Peyer's patch (tissue), 4 donors: ENCODE measurements at regions not wholly inside any gene's neighbourhood (a gene's known extent, or its start where the extent isn't known, plus 50 kb on each side); places are given as distances from the start of the nearest gene placed in this dataset.

Experiments used
- DNase-seq, 3 donors: peaks; one replicate each; pipeline ENCODE4 v3.0.0-alpha.2; 2017 to 2019
- H3K27ac ChIP-seq, 4 donors: fragments of 200-600 bp; sonication (generic); one replicate each; pipeline ENCODE4 v1.5.1; 2016 to 2019
- H3K27me3 ChIP-seq, 2 donors: fragments of 200-600 bp; sonication (generic); one replicate each; pipeline ENCODE4 v1.5.1; 2019
- H3K36me3 ChIP-seq, 3 donors: fragments of 200-600 bp; sonication (generic); one replicate each; pipeline ENCODE4 v1.5.1; 2016 to 2019
- H3K4me1 ChIP-seq, 4 donors: fragments of 200-600 bp; sonication (generic); one replicate each; pipeline ENCODE4 v1.5.1; 2016 to 2019
- H3K4me3 ChIP-seq, 4 donors: fragments of 200-600 bp; sonication (generic); 1 replicate in 3 of 4; 2 replicates in 1 of 4; pipeline ENCODE4 v1.5.1; 2016 to 2019; ENCODE audit warnings: mild to moderate bottlenecking in 1 of 4
- H3K9me3 ChIP-seq, 4 donors: fragments of 200-600 bp; sonication (generic); one replicate each; pipeline ENCODE4 v1.5.1; 2016 to 2019; ENCODE audit warnings: mild to moderate bottlenecking in 1 of 4
- POLR2A ChIP-seq, 2 donors: fragments of 450-650 bp; IDR thresholded peaks; one replicate each; pipeline ENCODE4 v1.5.1; 2017; ENCODE audit warnings: antibody characterized with exemption in 2 of 2, mild to moderate bottlenecking in 2 of 2, moderate library complexity in 2 of 2
- TF ChIP-seq, protein P1 (sequence below), 6 experiments: fragments of 450-650 bp in 4 of 6; fragments of 200-600 bp in 2 of 6; sonication (generic) in 1 of 6; IDR thresholded peaks; one replicate each; pipeline ENCODE4 v1.5.1; 2017 to 2019; ENCODE audit warnings: antibody characterized with exemption in 6 of 6, mild to moderate bottlenecking in 3 of 6, moderate library complexity in 1 of 6

- Histone ChIP-seq H3K27me3 (no peaks in the 10 kb centered on the region), H3K9me3 (no peaks in the 10 kb centered on the region), H3K36me3 (no peaks in the 10 kb centered on the region), H3K27ac (no peak overlapping the region), H3K4me1 (no peaks in the 10 kb centered on the region), H3K4me3 (no peak overlapping the region)
- TF ChIP-seq, protein P1, sequence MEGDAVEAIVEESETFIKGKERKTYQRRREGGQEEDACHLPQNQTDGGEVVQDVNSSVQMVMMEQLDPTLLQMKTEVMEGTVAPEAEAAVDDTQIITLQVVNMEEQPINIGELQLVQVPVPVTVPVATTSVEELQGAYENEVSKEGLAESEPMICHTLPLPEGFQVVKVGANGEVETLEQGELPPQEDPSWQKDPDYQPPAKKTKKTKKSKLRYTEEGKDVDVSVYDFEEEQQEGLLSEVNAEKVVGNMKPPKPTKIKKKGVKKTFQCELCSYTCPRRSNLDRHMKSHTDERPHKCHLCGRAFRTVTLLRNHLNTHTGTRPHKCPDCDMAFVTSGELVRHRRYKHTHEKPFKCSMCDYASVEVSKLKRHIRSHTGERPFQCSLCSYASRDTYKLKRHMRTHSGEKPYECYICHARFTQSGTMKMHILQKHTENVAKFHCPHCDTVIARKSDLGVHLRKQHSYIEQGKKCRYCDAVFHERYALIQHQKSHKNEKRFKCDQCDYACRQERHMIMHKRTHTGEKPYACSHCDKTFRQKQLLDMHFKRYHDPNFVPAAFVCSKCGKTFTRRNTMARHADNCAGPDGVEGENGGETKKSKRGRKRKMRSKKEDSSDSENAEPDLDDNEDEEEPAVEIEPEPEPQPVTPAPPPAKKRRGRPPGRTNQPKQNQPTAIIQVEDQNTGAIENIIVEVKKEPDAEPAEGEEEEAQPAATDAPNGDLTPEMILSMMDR (IDR thresholded peaks at IDR 0.05) = no peak
- no peak for TF ChIP-seq POLR2A (IDR thresholded peaks at IDR 0.05)
- DNase-seq = no peak
Observed at GRCh38 chr4:133621628-133622027, 472.5 kb downstream of the PCDH10 start.

- Histone ChIP-seq H3K4me1 (no peaks in the 10 kb centered on the region), H3K9me3 (no peaks in the 10 kb centered on the region), H3K4me3 (no peak overlapping the region), H3K27me3 (no peaks in the 10 kb centered on the region), H3K27ac (no peak overlapping the region), H3K36me3 (no peaks in the 10 kb centered on the region)
- no peak for DNase-seq
- TF ChIP-seq, protein P1 (IDR thresholded peaks at IDR 0.05) = no peak
- TF ChIP-seq POLR2A (IDR thresholded peaks at IDR 0.05) = no peak
Observed at GRCh38 chr4:133620555-133620954, 471.5 kb downstream of the PCDH10 start.

DNA sequence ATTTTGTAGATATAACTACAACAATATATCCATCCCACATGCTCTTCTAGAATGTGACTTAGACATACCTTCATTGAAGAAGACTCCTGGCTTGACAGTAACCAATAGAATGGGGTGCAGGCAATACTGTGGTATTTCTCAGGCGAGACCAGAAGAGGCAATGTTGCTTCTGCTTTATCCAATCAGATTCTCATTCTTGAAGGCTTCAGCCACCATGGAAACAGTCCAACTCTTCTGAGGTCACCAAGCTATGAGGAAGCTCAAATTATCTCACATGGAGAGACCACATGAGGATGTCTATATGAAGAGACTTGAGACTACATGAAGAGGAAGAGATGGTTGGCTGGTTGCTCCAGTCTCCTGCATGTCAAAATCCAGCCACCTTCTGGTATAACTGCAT is 469.9 kb downstream of the PCDH10 start:
- no peaks in the 10 kb centered on the region for H3K9me3 ChIP-seq
- H3K27me3 ChIP-seq = no peaks in the 10 kb centered on the region
- H3K27ac ChIP-seq = no peak overlapping the region
- no peak overlapping the region for H3K4me3 ChIP-seq
- TF ChIP-seq, protein P1 (IDR thresholded peaks at IDR 0.05) = no peak
- no peak for TF ChIP-seq POLR2A (IDR thresholded peaks at IDR 0.05)
- H3K4me1 ChIP-seq = no peaks in the 10 kb centered on the region
- H3K36me3 ChIP-seq = no peaks in the 10 kb centered on the region
- DNase-seq = no peak

GRCh38 chr4:133600008-133600407 is 450.9 kb downstream of the PCDH10 start:
- Histone ChIP-seq H3K27ac (no peak overlapping the region), H3K36me3 (no peaks in the 10 kb centered on the region), H3K27me3 (no peaks in the 10 kb centered on the region), H3K4me3 (no peak overlapping the region), H3K4me1 (no peaks in the 10 kb centered on the region), H3K9me3 (no peaks in the 10 kb centered on the region)
- no peak for DNase-seq
- no peak for TF ChIP-seq POLR2A (IDR thresholded peaks at IDR 0.05)
- TF ChIP-seq, protein P1 (IDR thresholded peaks at IDR 0.05) = no peak

GRCh38 chr4:133598779-133599178 is 449.7 kb downstream of the PCDH10 start:
- Histone ChIP-seq H3K4me3 (no peak overlapping the region), H3K9me3 (no peaks in the 10 kb centered on the region), H3K4me1 (no peaks in the 10 kb centered on the region), H3K27ac (no peak overlapping the region), H3K36me3 (no peaks in the 10 kb centered on the region), H3K27me3 (no peaks in the 10 kb centered on the region)
- no peak for TF ChIP-seq POLR2A (IDR thresholded peaks at IDR 0.05)
- TF ChIP-seq, protein P1 (IDR thresholded peaks at IDR 0.05) = no peak
- DNase-seq = no peak

GRCh38 chr4:133597251-133597650 is 448.2 kb downstream of the PCDH10 start:
- no peak overlapping the region for H3K27ac ChIP-seq
- no peak for DNase-seq
- H3K36me3 ChIP-seq = no peaks in the 10 kb centered on the region
- no peak for TF ChIP-seq POLR2A (IDR thresholded peaks at IDR 0.05)
- TF ChIP-seq, protein P1 (IDR thresholded peaks at IDR 0.05) = no peak
- no peaks in the 10 kb centered on the region for H3K27me3 ChIP-seq
- no peak overlapping the region for H3K4me3 ChIP-seq
- no peaks in the 10 kb centered on the region for H3K4me1 ChIP-seq
- H3K9me3 ChIP-seq = no peaks in the 10 kb centered on the region
